ENCODE measurements at regions not wholly inside any gene's neighbourhood (a gene's known extent, or its start where the extent isn't known, plus 50 kb on each side); places are given as distances from the start of the nearest gene placed in this dataset.

DNA sequence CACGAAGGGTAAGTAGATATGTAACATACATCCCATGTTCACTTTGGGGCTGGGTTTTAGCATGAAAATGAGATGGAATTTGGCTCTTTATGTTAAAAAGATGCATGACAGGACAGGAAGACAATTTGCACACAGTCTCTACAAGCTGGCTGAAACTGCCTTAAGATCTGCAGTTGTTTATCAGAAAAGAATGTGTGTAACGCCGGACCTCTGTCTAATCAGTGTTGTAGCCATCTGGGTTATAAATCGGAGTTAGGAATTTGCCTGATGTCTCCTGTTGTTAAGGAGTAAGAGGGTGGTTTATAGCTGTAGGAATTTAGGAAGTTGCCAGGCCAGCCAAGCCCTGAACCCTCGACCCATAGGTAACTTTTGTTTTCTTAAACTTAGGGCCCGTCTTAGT lies 562.9 kb upstream of the FAT1 start:
- H3K4me3 ChIP-seq (ENCODE audit: low read depth, low read length) = no peak overlapping the region

DNA sequence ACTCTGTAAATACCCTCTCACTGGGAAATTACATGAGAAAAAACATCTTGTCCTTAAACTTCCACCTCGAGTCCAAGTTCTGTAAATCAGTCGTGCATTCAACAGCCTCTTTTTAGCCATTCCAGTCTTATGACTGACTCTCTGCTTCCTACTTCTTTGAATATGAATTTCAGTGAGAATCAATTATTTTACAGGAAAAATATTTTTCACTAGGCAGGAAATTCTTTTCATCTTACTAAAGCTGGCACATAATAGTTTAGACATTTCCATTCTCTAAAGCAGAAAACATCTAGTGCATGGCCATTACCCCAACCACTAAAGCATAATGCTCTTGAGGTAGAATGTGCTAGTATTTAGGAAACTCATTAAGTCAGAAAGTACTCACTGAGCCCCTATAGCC lies 565.7 kb upstream of the FAT1 start:
- DNase-seq (ENCODE audit: low read depth) = no peak
- H3K4me3 ChIP-seq (ENCODE audit: low read depth, low read length) = no peak overlapping the region
- TF ChIP-seq, protein P1, sequence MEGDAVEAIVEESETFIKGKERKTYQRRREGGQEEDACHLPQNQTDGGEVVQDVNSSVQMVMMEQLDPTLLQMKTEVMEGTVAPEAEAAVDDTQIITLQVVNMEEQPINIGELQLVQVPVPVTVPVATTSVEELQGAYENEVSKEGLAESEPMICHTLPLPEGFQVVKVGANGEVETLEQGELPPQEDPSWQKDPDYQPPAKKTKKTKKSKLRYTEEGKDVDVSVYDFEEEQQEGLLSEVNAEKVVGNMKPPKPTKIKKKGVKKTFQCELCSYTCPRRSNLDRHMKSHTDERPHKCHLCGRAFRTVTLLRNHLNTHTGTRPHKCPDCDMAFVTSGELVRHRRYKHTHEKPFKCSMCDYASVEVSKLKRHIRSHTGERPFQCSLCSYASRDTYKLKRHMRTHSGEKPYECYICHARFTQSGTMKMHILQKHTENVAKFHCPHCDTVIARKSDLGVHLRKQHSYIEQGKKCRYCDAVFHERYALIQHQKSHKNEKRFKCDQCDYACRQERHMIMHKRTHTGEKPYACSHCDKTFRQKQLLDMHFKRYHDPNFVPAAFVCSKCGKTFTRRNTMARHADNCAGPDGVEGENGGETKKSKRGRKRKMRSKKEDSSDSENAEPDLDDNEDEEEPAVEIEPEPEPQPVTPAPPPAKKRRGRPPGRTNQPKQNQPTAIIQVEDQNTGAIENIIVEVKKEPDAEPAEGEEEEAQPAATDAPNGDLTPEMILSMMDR (IDR thresholded peaks at IDR 0.05; ENCODE audit: low read depth, low read length, missing control alignments) = no peak

More for the DNA sequence above, 562.9 kb upstream of the FAT1 start:
- DNase-seq (ENCODE audit: low read depth) = no peak
- TF ChIP-seq, protein P1 (IDR thresholded peaks at IDR 0.05; ENCODE audit: low read depth, low read length, missing control alignments) = no peak

DNA sequence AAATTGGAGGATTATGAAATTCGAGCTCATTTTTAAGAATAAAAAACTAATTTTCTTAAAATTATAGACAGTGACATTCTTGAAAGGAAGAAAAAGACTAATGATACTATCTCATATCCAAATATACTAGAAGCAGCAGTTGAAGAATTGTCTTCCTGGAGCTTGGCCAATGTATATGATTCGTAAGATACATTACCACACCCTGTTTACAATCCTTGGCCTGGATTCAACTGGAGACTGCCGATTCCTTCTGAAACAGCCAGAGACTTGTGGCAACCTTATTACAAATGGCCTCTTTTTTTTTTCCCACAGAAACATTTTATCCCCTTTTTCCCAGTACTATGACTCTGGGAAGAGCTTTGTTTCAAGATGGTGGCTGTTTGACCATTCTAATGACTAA lies 571.2 kb upstream of the FAT1 start:
- H3K4me3 ChIP-seq (ENCODE audit: low read depth, low read length) = no peak overlapping the region
- no peak for DNase-seq (ENCODE audit: low read depth)
- TF ChIP-seq, protein P1 (IDR thresholded peaks at IDR 0.05; ENCODE audit: low read depth, low read length, missing control alignments) = no peak

DNA sequence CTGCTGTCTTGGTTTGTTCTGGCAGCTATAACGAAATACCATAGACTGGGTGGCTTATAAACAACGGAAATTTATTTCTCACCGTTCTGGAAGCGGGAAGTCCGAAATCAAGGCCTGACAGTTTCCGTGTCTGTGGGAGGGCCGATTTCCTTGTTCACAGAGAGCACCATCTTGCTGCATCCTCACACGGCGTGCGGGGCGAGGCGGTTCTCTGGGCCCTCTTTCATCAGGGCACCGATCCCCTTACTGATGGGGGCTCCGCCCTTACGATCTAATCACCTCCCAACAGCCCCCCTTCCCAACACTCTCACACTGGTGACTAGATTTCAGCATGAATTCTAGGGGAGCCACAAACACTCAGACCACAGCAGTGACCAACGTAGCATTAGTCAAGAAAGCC lies 578.3 kb upstream of the FAT1 start:
- no peak overlapping the region for H3K4me3 ChIP-seq (ENCODE audit: low read depth, low read length)
- TF ChIP-seq, protein P1 (IDR thresholded peaks at IDR 0.05; ENCODE audit: low read depth, low read length, missing control alignments) = no peak
- no peak for DNase-seq (ENCODE audit: low read depth)

DNA sequence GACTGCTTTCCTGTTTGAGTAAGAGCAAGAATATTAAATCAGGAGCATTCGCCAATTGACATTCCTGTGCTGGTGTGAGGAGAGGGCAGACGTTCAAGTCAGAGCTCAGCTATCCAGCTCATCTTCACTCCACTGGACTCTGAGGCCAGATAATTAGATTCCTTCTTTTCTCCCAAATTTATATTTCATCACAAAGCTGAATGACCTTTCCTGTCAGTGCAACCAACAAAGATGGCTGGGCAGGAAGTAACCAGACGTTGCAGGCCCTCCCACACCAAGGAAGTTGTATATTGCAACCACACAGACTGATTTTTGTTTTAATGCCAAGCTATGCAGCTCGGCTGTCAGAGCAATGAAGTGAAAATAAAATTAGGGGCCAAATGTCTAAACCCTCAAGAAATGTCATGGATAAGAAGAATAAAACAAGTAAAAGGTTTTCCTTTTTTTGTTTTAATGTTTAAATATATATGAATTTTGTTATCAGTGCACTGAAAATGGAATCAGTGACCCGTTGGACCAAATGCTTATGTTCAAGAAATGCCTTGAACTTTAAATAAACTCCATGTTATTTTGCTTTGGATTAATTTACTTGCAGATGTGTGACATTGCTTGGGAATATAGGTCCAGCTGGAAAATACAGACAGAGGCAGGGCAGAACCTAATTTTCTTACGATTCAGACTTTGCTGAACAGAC lies 578.9 kb upstream of the FAT1 start:
- no peak for DNase-seq (ENCODE audit: low read depth)
- TF ChIP-seq, protein P1 (IDR thresholded peaks at IDR 0.05; ENCODE audit: low read depth, low read length, missing control alignments) = no peak
- no peak overlapping the region for H3K4me3 ChIP-seq (ENCODE audit: low read depth, low read length)

DNA sequence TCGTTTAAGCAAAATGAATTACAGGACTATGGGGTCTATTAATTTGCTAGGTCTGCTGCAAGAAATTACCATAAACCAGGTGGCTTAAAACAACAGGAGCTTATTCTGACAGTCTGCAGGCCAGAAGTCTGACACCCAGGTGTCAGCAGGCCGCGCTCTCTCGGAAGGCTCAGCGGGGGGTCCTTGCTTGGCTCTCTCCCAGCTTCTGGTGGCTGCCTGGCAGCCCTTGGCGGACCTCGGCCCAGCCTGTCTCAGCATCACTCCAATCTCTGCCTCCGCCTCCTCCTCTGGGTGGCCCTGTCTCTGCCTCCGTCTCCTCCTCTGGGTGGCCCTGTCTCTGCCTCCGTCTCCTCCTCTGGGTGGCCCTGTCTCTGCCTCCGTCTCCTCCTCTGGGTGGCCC lies 580.5 kb upstream of the FAT1 start:
- DNase-seq (ENCODE audit: low read depth) = no peak
- TF ChIP-seq, protein P1 (IDR thresholded peaks at IDR 0.05; ENCODE audit: low read depth, low read length, missing control alignments) = no peak
- no peak overlapping the region for H3K4me3 ChIP-seq (ENCODE audit: low read depth, low read length)

DNA sequence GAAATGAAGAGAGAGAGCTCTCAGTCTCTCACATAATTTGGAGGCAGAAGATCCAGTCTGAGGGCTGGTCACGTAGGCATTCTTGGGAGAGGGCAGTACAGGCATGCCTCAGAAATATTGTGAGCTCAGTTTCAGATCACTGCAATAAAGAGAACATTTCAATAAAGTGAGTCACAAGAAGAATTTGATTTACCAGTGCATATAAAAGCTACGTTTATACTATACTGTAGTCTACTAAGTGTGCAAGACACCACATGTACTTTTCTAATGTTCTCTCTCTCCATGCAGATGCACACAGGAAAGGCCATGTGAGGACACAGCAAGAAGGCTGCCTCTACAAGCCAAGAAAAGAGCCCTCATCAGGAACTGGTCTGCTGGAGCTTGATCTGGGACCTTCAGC lies 583.5 kb upstream of the FAT1 start:
- H3K4me3 ChIP-seq (ENCODE audit: low read depth, low read length) = no peak overlapping the region
- no peak for DNase-seq (ENCODE audit: low read depth)
- TF ChIP-seq, protein P1 (IDR thresholded peaks at IDR 0.05; ENCODE audit: low read depth, low read length, missing control alignments) = no peak
